GM23338 (cell line): ENCODE measurements at regions not wholly inside any gene's neighbourhood (a gene's known extent, or its start where the extent isn't known, plus 50 kb on each side); places are given as distances from the start of the nearest gene placed in this dataset.

Source experiments
- CREB1 ChIP-seq: fragments of 250-450 bp; sonication (Bioruptor Pico); IDR thresholded peaks from 2 replicates; pipeline ENCODE4 v1.5.0; 2020; ENCODE audit warnings: low read depth, mild to moderate bottlenecking, moderate library complexity
- JUNB ChIP-seq: IDR thresholded peaks from one replicate; pipeline ENCODE4 v1.6.1; 2016; ENCODE audit warnings: antibody characterized with exemption; ENCODE audit not compliant: unreplicated experiment
- POLR2AphosphoS5 ChIP-seq: IDR thresholded peaks from 2 replicates; pipeline ENCODE4 v1.6.1; 2016; ENCODE audit warnings: antibody characterized with exemption, low read depth
- STAT1 ChIP-seq: IDR thresholded peaks from one replicate; pipeline ENCODE4 v1.6.1; 2016; ENCODE audit warnings: antibody characterized with exemption; ENCODE audit not compliant: unreplicated experiment
- ZNF114 ChIP-seq: fragments of 250-450 bp; sonication (Bioruptor Pico); IDR thresholded peaks from 2 replicates; pipeline ENCODE4 v1.5.0; 2020; ENCODE audit warnings: mild to moderate bottlenecking, moderate library complexity
- ZNF331 ChIP-seq: fragments of 250-450 bp; sonication (Bioruptor Pico); IDR thresholded peaks from 2 replicates; pipeline ENCODE4 v1.5.0; 2020; ENCODE audit warnings: low read depth, mild to moderate bottlenecking, moderate library complexity
- TF ChIP-seq, protein P1 (sequence below): fragments of 250-450 bp; sonication (Bioruptor Pico); IDR thresholded peaks from 2 replicates; pipeline ENCODE4 v1.5.0; 2020; ENCODE audit warnings: mild to moderate bottlenecking, moderate library complexity
- TF ChIP-seq, protein P2 (sequence below): IDR thresholded peaks from one replicate; pipeline ENCODE4 v1.6.1; 2018; ENCODE audit warnings: antibody characterized with exemption; ENCODE audit not compliant: unreplicated experiment

DNA sequence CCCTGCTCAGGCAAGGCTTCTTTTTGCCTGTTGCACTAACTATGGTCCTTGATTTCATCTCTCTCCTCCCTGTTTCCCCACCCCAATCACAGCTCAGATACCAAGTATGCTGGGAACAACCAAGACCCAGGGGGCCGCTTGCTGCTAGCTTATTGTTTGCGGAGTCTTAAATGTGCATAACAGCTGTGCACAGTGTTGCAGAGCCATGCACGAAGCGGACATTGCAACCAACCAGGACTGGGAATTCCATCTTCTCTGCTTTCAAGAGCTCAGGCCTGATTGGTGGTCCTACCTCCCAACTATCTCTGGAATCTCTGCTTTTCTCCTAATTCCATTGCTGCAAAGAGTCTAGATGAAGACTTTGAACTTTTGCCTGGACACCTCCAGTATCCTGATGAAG lies 281.3 kb upstream of the TNRC6C start (continued):
- TF ChIP-seq, protein P1, sequence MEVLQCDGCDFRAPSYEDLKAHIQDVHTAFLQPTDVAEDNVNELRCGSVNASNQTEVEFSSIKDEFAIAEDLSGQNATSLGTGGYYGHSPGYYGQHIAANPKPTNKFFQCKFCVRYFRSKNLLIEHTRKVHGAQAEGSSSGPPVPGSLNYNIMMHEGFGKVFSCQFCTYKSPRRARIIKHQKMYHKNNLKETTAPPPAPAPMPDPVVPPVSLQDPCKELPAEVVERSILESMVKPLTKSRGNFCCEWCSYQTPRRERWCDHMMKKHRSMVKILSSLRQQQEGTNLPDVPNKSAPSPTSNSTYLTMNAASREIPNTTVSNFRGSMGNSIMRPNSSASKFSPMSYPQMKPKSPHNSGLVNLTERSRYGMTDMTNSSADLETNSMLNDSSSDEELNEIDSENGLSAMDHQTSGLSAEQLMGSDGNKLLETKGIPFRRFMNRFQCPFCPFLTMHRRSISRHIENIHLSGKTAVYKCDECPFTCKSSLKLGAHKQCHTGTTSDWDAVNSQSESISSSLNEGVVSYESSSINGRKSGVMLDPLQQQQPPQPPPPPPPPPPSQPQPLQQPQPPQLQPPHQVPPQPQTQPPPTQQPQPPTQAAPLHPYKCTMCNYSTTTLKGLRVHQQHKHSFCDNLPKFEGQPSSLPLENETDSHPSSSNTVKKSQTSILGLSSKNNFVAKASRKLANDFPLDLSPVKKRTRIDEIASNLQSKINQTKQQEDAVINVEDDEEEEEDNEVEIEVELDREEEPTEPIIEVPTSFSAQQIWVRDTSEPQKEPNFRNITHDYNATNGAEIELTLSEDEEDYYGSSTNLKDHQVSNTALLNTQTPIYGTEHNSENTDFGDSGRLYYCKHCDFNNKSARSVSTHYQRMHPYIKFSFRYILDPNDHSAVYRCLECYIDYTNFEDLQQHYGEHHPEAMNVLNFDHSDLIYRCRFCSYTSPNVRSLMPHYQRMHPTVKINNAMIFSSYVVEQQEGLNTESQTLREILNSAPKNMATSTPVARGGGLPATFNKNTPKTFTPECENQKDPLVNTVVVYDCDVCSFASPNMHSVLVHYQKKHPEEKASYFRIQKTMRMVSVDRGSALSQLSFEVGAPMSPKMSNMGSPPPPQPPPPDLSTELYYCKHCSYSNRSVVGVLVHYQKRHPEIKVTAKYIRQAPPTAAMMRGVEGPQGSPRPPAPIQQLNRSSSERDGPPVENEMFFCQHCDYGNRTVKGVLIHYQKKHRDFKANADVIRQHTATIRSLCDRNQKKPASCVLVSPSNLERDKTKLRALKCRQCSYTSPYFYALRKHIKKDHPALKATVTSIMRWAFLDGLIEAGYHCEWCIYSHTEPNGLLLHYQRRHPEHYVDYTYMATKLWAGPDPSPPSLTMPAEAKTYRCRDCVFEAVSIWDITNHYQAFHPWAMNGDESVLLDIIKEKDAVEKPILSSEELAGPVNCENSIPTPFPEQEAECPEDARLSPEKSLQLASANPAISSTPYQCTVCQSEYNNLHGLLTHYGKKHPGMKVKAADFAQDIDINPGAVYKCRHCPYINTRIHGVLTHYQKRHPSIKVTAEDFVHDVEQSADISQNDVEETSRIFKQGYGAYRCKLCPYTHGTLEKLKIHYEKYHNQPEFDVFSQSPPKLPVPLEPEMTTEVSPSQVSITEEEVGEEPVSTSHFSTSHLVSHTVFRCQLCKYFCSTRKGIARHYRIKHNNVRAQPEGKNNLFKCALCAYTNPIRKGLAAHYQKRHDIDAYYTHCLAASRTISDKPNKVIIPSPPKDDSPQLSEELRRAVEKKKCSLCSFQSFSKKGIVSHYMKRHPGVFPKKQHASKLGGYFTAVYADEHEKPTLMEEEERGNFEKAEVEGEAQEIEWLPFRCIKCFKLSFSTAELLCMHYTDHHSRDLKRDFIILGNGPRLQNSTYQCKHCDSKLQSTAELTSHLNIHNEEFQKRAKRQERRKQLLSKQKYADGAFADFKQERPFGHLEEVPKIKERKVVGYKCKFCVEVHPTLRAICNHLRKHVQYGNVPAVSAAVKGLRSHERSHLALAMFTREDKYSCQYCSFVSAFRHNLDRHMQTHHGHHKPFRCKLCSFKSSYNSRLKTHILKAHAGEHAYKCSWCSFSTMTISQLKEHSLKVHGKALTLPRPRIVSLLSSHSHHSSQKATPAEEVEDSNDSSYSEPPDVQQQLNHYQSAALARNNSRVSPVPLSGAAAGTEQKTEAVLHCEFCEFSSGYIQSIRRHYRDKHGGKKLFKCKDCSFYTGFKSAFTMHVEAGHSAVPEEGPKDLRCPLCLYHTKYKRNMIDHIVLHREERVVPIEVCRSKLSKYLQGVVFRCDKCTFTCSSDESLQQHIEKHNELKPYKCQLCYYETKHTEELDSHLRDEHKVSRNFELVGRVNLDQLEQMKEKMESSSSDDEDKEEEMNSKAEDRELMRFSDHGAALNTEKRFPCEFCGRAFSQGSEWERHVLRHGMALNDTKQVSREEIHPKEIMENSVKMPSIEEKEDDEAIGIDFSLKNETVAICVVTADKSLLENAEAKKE = no peak
- no peak for TF ChIP-seq CREB1 (CRISPR knock-in tag)
- TF ChIP-seq JUNB = no peak
- TF ChIP-seq POLR2AphosphoS5 = no peak
- TF ChIP-seq ZNF114 (CRISPR knock-in tag) = no peak
- no peak for TF ChIP-seq ZNF331
- TF ChIP-seq, protein P2, sequence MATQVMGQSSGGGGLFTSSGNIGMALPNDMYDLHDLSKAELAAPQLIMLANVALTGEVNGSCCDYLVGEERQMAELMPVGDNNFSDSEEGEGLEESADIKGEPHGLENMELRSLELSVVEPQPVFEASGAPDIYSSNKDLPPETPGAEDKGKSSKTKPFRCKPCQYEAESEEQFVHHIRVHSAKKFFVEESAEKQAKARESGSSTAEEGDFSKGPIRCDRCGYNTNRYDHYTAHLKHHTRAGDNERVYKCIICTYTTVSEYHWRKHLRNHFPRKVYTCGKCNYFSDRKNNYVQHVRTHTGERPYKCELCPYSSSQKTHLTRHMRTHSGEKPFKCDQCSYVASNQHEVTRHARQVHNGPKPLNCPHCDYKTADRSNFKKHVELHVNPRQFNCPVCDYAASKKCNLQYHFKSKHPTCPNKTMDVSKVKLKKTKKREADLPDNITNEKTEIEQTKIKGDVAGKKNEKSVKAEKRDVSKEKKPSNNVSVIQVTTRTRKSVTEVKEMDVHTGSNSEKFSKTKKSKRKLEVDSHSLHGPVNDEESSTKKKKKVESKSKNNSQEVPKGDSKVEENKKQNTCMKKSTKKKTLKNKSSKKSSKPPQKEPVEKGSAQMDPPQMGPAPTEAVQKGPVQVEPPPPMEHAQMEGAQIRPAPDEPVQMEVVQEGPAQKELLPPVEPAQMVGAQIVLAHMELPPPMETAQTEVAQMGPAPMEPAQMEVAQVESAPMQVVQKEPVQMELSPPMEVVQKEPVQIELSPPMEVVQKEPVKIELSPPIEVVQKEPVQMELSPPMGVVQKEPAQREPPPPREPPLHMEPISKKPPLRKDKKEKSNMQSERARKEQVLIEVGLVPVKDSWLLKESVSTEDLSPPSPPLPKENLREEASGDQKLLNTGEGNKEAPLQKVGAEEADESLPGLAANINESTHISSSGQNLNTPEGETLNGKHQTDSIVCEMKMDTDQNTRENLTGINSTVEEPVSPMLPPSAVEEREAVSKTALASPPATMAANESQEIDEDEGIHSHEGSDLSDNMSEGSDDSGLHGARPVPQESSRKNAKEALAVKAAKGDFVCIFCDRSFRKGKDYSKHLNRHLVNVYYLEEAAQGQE = no peak
- TF ChIP-seq STAT1 = no peak
